Dedifferentiated amniotic fluid mesenchymal stem cell (primary cell): ENCODE measurements at regions not wholly inside any gene's neighbourhood (a gene's known extent, or its start where the extent isn't known, plus 50 kb on each side); places are given as distances from the start of the nearest gene placed in this dataset.

Source experiments
- DNase-seq: peaks from one replicate; pipeline ENCODE4 v3.0.0-alpha.2; 2016; ENCODE audit errors: extremely low spot score

DNA sequence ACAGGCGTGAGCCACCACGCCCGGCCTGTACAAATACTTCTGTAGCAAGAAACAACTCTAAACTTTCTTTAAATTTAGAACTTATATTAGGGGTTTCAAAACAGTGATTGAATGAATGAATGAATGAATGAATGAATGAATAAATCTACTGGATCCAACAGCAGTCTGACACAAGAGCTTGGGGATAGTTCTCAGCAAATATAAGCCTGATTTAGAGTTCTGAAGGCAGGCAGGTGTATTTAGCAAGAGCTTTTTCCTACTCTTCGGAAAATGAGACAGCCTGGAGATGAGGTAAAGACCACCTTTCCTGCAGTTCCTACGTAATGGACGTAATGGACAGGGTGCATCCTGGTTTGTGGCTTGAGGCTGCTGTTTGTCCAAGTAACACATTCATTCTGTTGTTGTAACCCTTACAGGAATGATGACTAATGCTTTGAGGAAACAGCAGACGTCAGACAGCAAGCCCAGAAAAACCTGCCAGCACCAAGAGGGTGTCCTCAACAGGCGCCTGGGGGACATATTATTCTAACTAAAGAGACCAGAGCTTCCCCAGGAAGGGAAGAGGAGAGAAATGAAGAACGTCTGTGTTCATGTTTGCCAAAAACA lies 277.4 kb upstream of the SOX5 start:
- no peak for DNase-seq

DNA sequence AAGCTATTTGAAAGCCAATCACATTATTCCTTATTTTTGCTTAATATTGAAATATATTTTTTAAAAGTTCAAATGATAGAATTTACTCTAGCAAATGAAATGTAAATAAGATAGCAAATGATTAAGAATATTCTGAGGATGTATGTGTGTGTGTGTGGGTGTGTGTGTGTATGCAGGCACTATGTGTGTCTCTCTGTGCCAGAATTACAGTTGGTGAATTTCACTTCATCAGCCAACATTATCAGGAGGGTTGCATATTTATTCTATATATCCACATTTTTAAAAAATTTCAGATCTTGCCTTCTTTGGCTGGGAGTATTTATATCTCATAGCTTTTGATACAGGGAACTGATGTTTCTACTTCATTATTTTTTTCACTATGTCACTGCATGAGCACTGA lies 274.9 kb upstream of the SOX5 start:
- no peak for DNase-seq

DNA sequence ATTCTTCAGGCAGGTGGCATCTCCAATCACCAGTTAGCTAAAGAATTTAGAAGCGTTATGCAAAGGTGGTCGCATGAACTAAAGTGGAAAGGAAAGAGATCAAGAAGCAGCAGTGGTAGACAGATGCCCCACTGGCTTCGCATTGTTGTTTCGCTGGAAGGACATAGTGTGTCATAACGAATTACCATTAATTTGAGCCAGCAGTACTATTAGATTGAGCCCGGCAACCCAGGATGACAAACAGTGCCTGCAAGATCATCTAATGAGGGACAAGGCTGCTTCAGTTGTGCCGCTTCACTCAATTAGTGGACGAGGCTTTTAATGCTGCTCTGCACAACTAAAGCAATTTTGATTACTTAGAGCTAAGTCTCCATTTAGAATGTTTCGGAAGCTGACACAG lies 274.5 kb upstream of the SOX5 start:
- no peak for DNase-seq

DNA sequence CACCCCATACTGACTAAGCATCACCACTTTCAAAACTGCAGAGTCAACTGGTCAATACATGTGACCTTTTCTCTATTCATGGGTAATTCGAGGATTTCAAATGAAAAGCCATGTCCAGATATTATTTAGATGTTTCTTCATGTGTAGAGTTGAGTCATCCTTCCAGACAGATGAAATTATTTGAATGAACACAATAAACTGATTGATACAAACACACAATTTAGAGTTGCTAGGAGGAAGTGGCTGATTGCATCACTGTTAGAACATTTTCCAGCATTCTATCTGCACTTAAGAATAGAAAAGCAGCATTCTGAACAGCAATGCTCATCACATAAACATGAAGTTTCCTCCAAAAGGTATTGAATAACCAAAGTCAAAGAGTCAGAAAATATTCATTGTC lies 273.5 kb upstream of the SOX5 start:
- DNase-seq: no peak

DNA sequence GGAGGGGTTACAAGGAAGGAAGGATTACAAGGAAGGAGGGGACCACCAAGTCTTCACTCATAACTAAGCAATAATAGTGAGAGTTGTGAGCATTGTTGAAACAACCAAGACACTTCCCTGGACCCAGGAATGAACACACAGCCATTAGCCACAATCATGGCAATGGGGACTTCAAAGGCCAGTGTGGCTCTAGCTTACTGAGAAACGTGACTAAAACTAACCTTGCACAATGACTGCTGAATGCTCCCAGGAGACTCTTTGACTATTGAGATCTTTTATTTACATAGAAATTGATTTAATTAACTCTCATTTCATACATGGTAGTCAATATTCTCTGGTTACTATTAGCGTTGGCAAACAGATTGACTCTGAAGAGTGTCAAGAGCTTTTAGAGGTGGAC lies 263.0 kb upstream of the SOX5 start:
- no peak for DNase-seq

DNA sequence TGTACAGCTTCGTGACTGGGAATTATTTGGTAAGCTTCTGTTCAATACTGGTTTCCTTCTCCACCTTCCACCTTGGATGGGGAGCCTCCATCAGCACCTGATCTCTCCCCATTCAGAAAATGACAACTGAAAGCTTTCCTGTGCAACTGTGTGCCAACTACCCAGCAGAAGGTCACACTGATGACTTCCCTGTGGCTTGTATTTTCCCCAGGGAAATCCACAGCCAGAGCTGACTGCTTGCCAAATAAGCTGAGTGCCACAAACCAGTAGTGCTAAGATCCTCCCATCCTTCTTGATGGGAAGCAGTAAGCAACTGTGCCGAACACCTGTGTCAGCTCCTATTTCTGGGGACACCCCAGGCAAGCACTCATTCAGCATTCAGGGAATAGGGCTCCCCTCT lies 257.2 kb upstream of the SOX5 start:
- DNase-seq: no peak

DNA sequence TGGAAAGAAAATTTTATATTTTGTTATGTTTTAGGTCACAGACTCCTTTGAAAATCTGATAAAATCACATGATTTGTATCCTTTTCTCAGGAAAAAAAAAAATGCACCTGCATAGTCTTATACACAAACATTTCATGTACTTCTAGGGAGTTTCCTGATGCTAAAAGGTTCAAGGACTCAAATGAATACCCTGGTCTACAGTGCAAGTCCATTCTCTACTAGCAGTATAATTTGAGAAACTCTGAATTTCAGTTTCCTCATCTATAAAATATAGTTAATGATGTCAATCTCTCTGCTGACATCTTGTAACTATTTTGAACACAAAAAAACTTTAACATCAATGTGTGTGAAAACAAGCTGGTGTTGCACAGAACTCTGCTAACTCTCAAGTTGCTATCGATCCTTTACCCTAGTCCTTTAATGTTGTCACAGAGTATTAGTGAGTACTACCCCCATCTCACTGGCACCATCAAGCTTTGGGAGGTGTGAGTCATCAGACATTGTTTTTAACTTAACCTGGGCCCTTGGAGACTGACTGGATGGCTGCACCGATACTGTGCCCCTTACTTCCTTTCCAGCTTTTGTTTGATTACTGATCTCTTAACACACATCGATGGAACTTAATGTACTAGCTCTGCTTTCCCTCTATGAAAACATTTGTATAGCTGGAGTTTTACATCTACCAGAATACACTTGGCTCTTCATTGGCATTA lies 251.9 kb upstream of the SOX5 start:
- no peak for DNase-seq

DNA sequence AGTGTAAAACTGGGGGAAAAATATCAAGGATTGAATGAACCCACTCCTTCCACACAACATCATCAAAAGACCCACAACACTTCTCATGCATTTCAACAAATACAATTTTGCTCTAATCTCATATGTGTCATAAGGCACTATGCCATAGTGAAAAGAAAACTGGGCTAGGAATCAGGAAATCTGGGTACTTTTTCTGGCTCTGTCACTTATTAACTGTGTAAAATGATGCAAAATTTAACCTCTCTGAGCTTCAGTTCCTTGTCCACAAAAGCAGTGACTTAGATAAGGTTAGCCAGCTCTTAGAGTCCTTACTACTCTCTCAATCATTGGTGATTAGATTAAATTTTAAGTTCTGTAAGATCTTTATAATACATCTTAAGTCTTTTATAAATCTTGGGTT lies 250.5 kb upstream of the SOX5 start:
- DNase-seq: no peak

DNA sequence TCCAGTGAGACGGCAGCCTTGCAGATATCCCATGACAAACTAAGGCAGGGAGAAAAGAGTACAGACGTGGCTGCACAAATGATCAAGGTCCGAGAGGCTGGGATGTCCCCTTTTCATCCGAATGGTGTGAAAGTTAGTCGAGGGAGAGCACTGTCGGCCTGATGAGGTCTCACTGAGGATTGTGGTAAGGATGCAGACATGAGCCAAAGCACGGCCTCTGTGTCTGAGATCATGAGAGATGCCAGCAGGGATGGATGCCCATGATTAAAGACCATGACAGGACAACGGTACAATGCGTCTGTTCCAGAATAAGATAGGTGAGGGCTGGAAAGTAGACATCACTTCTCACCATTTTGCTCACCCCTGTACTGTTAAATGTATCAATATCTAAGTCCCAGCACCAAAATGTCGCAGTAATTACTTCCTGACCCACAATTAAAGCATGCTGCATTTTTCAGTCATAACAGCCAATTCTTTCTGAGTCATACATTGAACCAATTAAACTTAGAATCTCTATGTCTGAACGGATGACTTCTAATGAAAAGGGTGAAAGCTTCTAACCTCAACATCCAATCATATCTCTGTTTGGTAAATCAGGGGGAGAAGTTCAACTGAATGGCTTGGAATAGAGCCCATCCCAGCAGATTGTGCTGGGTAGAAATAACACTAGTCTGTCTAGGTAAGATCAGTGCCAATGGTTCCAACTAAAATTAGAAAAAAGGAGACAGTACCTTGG lies 249.6 kb upstream of the SOX5 start:
- DNase-seq: no peak

DNA sequence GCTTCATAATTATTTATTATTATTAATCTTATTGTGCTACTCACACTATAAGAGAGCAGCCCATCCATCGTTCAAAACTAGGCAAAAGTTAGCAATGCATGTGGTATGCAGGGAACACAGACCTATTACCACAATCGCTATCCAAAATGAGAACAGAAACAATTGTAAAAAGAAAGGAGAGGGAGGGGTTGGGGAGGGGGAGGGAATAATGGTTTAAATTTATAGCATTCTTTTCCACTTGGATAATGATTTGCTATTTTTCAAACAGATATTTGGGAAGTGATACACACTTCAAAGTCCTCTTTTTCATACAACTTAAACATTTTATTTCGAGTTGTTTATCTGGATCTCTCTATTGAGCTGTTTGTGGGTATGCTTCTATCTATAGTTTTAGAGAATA lies 248.6 kb upstream of the SOX5 start:
- DNase-seq: no peak

DNA sequence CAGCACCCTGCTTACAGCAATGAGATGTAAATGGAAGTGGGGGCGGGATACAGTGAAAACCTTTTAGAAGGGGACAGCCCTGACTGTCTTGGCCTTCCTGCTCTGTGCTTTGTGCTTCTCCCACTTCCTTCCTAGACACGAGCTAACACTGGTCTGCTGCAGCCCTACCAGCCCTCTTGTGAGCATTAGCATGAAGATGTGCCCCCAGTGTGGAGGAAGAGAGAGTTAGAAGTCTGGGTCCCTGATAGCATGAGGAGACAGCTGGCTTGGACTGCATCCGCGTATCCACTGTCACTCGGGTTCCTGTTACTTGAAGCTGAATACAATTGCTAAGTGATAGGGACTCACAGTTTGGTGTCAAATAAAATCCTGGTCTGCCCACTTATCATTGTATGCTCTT lies 248.1 kb upstream of the SOX5 start:
- no peak for DNase-seq

DNA sequence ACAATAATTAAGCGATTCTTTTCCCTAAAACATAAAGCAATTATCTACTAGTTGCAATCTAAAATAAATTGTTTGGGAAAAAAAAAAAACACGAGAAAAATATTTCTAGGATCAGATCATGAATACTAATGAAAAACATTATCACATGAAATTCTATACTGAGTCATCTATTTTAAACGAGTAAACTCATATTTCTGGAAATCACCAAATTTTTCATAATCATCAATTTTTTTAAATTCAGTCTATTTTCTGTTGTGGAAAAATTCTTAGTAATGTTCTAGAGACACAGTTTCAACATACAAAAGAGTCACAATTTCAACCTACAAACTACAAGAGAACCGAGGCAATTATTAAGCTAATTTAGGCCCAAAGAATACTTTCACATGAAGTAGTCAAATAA lies 245.6 kb upstream of the SOX5 start:
- no peak for DNase-seq

DNA sequence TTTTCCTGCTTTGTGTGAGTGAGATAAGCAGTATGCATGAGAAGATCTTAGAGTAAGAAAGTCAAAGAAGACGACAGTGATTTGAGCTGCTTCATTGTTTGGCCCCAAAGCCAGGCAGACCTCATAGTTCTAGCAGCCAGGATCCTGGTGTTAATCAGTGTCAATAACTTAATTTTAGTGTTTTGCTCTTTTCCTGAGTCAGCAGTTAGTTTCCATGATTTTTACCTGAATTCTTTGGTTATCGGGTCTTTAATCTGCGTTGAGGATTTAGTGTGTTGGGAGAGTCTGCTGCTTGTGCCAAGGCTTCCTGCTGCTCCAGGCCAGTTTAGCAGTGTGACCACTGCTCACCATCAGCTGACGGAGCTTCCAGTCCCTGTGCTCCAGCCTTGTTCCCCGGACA lies 241.6 kb upstream of the SOX5 start:
- no peak for DNase-seq

DNA sequence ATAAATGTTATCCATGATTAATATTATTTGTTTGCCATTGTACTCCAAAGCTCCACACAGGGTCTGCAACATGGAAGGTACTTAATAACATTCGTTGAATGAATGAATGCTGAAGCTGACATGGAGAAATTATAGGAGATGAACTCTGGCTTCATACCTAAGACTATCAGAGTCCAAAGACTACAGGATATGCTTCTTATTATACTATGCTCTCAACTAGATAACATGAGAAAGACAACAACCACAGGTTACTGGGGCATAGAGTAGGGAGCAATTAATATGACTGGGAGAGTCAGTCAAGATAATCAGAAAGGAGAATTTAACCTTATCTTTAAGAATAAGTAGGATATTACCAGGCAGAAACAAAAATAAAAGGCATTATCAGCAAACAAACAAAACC lies 236.3 kb upstream of the SOX5 start:
- DNase-seq: no peak

DNA sequence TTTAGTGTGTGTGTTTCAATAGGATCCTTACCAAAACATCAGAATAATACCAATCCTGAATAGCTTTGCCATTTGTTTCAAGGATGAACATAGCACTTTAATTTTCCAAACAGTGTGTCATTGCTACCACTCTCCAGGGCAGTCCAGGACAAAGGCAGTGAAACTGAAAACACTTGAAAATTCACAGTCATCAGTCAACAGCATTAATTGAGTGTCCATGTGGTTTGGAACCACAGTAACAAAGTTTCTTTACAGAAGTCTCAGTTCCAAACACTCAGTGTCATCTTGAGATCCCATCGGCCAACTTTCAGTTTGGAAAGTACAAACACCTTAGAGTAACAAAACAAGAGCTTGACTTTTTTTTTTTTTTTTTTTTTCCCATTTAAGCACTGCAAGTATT lies 228.4 kb upstream of the SOX5 start:
- no peak for DNase-seq

DNA sequence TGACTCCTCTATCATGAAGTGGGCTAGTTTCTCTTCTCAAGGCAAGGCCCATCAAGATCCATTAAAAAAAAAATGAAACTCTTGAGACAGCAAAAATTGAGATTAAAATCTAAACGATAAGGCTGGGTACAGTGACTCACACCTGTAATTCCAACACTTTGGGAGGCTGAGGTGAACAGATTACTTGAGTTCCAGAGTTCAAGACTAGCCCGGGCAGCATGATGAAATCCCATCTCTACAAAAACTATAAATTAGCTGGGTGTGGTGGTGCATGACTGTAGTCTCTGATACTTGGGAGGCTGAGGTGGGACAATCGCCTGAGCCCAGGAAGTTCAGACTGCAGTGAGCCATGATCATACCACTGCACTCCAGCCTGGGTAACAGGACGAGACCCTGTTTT lies 226.5 kb upstream of the SOX5 start:
- no peak for DNase-seq

DNA sequence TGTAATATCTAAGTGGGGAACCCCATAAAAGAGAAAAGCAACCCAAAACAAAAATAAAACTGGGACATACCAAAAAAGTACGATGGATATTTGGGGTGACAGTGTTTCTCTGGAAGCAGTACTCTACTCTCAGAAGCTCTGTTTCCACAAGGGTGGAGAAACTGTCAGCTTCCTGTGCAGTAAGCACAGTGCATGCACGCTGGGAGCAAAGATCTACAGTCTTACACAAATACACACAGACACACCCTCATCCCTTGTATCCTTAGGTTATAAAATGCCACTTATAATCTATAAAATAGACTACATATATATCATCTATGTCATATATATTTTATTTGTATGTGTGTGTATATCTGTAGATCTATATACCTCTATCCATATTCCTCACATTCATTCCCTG lies 225.8 kb upstream of the SOX5 start:
- no peak for DNase-seq

DNA sequence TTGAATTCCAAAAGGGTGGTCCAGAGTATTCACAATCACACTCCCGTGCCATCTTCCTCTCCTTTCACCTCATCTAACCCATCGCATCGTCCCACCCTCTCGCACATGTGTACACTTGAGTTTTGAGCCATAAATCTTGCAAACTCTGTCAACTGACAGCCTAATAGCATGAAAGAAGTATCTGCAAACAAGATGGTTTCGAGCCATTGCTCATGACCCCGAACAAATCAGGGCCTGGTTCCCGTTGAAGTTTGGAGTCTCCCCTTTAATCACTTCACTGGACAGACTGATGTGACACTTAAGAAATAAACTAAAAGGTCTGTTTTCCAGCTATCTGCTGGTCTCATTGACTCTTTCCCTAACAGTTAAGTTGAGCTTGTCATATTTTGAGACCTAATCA lies 223.6 kb upstream of the SOX5 start:
- no peak for DNase-seq

DNA sequence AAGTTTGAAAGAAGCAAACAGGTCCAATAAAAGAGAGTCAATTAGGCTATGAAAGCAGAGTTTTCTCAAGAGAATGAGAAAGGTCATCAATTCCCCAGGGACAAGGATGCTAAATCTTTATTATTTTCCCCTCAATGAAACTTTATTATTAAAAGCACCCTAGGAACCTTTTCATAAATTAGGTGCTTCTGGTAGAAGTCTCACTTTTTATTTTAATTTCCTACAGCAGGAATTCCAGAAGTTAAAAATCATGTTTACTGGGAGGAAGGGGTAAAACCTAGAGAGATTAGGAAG lies 223.2 kb upstream of the SOX5 start:
- no peak for DNase-seq

DNA sequence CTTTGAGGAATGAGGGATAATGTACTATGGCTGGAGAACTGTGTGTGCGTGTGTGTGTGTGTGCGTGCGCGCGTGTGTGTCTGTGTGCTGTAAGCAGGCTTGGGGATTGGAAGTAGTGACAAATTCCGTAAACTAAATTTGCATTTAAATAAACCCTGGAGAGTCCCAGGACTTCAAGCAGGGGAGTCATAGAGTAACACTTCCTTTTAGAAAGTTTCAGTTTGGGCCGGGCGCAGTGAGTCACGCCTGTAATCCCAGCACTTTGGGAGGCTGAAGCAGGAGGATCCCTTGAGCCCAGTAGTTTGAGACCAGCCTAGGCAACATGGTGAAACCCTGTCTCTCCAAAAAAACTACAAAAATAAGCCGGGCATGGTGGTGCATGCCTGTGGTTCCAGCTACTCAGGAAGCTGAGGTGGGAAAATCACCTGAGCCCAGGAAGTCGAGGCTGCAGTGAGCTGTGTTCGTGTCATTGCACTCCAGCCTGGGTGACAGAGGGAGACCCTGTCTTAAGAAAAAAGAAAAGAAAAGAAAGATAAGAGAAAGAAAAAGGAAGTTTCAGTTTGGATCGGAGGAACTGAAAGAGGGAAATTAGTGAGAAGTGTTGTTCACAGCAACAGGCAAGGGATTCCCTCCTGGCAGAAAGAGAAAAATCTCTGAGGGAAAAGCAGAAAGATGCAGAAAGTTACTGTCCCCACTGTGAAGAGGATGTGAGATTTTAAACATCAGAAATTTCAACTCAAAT lies 222.7 kb upstream of the SOX5 start:
- DNase-seq: no peak

DNA sequence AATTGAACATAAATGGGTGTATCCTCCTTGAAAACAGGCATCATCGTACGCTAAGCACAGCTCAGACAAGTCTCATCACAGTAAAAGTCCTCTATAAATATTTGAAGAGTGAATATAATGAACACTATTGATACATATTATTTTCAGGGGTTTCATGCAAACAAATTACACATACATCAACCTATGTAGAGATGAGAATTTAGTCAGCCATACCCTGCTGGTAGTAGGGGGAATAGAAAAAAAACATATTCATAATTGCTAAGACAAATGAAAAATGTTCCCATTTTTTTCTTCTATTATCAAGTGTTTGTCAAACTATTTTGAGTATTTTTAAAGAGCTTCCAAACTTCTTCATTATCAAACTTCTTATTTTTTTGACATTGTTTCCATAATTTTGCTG lies 205.6 kb upstream of the SOX5 start:
- DNase-seq: no peak

DNA sequence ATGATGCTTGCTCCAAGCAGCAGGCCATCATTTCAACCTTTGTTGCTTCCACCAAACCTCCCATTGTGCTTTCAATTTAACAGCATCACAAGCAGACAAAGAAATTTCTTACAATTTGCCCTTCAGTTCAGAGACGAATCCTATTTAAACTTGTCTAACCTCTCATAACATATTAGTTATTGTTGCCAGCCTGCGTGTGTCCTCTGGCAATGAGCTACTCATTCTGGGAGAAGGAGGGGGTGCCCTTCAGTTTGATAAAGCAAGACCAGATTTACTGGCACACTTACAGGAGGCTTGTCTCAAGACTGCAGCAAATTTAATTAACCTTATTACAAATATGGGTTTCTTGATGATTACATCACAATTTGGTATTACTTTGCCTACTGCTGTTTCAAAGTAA lies 203.6 kb upstream of the SOX5 start:
- no peak for DNase-seq

DNA sequence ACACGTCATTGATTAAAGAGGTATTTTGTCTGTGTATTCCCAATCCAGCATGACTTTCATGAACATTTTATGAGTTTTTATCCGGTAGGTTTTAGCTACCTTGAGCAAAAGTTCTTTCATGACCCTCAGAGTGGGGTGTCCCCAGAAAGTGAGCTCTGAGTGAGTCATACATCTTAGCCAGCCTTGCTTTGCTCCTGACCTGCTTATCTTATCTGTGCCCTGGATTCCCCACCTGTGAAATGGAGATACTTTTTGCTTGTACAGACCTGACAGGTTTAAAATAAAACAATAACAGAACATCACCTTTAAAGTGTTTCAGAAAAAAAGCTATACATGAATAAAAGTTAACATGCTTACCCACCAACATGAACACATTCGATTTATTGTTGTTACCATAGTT lies 202.8 kb upstream of the SOX5 start:
- DNase-seq: no peak
